Effector CD8-positive, alpha-beta T cell (primary cell): ENCODE measurements at regions not wholly inside any gene's neighbourhood (a gene's known extent, or its start where the extent isn't known, plus 50 kb on each side); places are given as distances from the start of the nearest gene placed in this dataset.

Experiments
- DNase-seq: peaks from one replicate; lab custom pipeline; 2025; lab: John Stamatoyannopoulos, UW

DNA sequence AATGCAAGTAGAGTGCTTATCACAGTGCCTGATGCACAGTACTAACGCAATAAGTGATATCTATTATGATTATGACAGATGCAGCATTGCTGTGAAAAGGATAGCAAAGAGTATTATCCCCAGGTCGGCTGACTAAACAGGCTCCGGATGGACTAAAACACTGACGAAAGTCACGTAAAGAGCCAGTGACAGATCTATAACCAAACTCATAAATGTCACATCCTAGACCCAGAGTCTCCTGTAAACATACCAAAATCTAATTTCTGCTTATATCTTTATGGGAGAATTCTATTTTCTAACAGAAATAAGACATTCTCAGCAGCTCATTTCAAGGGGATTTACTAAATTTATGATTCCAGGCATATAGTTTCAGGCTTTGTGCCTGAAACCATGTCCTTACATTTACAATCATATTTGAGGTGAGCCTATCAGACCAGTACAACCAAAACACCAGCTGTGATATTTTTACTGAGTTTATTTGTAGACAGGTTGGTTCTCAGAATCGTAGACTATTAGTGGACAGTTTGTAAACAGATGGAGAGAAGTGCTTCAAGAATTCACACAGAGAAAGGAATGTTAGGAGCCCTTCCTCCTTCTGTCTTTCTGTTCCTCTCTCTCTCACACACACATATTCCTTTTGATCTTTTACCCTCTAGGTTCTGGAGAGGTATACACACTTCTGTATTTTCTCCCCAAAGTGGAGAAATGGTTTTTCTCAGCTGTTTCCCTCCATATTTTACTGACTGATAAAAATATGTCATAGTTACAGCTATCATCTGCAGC is 52.4 kb upstream of the WDR26 start:
- DNase-seq: no peak

DNA sequence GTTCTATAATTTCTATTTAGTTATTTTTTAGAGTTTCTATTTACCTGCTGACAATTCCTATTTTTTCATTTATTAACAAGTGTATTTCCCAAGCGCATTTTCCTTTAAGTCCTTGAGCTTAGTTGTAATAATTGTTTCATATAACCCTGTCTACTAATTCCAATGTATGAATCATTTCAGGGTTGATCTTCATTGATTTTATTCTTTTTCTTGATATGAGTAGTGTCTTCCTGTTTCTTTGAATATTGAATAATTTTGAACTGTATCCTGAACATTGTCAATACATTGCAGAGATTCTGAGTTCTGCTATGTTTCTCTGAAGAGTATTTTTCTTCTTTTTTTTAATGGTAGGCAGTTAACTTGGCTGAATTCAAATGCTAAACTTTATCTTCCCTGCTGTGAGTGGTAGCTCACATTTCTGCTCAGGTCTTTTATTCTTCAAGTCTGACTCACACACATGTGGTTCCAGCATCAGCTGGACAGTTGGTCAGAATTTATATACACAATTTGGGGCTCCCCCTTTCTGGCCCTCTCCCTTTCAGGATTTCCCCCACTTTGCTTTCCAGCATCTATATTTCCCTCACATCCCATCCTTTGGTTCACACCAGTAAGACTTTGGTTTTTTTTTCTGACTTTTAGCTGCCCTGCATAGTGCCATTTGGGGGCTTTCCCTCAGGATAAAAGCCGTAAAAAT is 54.4 kb upstream of the WDR26 start:
- no peak for DNase-seq

DNA sequence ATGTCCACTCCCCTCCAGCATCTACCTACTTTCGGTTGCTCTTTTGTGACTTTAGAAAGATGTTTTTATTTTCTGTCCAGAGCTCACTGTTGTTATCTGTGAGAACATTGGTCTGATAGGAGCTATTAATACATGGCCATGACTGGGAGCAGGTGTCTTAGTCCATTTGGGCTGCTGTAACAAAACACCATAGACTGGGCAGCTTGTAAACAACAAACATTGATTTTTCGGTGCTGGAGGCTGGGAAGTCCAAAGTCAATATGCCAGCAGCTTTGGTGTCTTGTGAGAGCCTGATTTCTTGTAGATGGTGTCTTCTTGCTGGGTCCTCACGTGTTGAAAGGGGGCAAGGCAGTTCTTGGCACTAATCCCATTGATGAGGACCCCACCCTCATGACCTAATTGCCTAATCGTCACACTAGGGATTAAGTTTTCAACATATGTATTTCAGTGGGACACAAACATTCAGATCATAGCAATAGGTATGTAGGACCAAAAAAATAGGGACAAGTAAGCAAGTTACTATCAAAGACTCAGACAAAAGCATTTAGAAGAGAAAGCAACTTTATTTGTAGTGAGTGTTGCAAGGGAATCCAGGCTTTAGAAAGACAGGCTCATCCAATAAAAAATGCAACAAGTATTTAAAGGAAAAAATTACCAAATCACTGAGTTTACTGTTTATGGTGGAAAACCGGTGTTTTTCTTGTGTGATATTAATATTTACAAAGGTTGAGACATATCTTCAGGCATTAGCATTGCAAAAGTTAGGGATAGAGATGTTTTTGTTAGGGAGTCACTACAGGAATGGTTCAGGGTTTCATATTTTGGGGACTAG is 55.2 kb upstream of the WDR26 start:
- DNase-seq: no peak

DNA sequence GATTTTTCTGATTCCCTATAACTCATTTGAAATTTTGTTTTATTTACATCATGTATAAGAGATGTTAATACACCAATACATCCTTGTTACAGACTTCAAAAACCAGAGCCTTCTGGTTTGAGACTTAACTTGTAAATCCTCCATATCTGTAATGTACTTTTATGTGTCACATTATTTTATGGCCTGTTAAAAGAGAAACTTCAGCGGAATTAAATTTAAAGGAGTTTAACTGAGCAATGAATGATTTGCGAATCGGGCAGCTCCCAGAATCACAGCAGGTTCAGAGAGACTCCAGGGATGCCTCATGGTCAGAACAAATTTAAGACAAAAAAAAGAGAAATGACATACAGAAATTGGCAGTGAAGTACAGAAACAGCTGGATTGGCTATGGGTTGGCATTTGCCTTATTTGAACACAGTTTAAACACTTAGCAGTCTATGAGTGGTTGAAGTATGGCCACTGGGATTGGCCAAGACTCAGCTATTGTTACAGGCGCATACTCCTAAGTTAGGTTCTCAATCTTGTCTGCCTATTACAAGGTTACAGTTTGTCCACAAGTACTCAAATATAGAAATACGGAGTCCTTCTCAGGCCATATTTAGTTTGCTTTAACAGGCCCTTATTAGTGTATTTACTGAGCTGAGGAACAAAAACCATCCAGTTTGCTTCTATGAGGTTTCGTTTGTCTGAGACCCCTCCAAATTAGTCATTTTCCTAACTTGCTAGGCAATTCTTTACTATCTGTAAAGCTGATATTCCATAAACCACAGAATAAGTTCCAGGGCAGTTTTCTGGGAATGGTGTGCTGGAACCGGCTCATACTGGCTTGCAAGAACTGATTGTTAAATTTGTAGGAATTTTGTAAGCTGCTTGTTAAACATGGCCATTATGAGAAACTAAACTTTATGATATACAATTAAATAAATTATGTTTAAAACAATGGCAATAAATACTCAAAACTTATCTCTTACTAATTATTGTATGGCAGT is 56.2 kb upstream of the WDR26 start:
- no peak for DNase-seq

DNA sequence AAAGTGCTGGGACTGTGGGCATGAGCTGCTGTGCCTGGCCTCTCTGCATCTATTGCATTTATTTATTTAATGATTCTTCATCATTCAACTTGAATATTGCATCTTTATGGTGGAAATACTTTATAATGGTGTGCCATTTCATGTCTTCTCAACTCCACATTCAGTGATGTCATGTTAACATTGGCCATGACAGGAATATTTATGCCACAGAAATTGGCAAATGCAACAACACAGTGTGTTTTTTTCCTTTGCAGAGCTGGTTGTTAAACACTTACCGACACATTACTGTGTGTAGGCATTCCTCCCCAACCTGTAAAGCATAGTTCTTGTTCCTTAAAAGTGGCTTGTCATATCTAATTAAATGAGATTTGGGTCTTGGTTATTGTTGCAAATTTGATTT is 57.4 kb upstream of the WDR26 start:
- DNase-seq: no peak

DNA sequence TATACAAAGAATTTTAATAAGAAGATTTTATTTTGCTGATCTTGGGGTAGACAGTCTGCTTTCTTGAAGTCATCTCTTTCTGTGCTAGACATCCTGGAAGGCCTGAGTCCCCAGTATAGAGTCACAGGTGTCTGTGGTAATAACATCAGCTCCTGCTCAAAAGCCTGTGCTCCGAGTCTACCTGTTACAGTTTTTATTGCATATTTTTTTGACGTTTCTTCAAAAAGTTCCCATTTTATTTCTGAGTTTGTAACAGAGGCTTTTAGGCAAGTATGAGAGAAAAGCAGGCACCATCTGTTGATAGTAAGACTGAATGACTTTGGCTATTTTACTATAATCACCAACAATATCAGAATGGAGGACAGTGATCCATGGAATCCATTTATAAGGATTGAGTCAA is 58.0 kb upstream of the WDR26 start:
- no peak for DNase-seq

DNA sequence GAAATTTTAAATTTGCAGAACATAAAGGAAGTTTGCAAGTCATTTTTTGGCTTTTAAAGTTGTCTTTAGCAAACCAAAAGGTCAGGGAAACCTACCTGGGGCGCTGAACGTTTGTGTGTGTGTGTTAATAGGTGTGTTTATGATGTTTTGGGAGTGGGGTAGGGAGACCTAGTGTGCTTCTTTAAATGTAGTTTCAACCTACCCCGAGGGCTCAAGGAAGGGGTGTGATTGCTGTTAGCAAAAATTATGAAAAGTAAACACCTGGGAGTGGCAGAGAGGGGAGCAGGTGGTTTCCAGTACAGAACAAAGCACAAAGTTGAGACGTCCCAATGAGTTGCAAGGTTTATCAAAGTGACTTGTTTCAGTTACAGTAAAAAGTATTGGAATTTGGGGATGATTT is 58.7 kb upstream of the WDR26 start:
- DNase-seq: no peak

DNA sequence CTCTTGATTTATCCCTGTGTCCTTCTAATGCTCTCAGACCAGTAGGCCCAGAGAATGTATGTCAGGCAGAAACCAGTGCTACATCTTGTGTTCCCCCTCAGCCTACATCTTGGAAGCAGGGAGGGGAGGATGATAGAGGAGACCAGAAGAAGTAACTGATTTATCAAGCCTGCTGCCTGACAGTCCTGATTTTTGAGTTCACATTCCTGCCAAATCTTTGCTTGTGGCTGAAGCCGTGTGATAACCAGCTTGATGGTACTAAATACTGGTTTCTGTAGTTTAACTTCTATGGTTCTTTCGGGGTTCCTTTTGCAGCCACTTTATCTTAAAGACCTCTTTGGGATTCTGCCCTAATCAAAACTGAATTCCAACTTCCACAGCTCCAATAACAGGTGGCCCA is 59.7 kb upstream of the WDR26 start:
- DNase-seq: no peak

DNA sequence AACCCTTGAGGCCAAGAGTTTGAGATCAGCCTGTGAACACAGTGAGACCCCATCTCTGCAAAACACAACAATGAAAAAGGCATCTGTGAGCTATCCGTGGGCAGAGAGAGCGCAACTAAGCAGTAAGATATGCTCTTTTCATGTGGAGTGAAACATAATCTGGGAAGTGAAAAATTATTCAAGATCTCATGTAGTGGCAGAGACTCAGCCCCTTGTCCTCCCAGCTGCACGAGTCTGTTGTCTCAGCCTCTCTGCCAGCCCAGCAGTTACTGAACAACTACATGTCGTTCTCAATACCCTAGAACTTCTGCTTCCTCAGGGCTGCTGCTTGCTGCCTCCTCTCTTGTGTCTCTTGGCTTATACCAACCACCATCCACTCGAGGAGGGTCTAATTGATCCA is 61.3 kb upstream of the WDR26 start:
- DNase-seq: no peak

DNA sequence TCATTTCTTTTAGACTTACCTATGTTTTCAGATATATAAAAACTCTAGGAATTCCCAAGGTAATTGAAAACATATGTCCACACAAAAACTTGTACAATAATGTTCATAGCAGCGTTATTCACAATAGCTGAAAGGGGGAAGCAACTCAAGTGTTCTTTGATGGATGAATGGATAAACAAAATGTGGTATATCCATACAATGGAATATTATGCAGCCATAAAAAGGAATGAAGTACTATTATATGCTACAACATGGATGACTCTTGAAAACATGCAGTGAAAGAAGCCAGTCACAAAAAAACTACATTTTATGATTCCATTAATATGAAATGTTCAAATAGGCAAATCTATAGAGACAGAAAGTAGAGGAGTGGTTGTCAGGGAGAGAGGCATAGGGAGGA is 62.2 kb upstream of the WDR26 start:
- DNase-seq: no peak

DNA sequence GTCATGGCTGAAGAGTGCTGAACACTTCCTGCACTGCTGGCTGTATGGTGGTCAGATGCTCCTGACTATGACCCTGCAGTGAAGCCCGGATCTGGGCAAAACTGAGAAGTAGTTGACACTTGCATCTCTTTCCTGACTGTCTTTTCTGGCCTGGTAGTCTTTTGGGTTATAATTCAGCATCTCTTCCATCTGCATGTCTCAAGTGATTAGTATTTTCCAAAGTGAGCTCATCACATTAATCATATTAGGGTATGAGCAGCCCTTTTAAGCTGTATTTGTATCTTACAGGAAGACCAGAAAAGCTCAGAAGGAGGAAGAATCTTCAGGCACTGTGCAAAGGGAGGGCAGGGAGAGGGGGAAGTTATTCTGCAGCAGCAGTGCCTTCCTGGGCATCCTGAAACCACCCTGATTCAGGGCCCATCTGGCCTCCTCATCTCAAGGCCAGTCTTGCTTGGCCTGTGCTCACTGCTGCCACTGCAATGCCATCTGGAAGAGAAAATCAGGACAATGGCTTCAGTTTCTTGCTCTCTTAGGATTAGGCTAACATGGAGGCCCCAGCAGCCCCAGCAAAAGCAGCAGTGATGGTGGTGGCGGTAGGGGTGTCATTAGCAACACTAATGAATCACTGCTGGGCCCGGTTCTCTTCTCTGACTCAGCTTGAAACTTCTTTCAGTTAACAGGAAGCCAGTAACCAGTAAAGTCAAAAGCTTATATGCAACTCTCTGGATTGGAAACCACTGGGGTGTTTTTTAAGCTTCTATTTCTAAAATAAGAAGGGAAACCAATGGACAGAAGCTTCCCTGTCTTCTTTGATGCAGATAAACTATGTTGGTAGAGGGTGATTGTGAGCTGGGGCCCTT is 63.3 kb upstream of the WDR26 start:
- DNase-seq: no peak

DNA sequence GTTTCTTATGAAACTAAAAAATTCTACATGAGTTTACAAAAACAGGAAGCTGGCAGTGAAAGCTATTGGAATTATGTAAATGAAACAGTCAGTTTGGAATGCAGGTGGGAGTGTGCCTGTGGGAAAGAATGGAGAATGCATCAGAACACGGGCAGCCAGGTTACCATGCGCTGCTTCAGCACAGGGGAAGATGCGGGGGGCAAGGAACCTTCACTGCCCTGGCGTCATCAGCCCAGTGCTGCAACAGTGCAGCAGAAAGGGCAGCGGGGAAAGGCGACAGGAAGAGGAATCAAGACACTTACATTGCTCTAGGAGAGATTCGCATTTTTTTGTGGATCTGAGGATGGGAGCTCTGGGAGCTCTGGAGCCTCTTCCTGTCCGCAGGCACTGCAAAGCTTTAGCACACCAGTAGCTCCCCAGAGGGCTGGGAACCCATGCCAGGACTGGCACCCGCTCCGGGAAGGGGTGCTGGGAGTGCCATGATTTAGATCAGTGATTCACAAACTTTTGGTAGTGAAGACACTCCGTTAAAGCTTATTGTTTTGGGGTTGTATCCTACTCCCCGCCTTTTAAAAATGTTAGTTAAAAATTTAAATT is 64.1 kb upstream of the WDR26 start:
- DNase-seq: no peak

DNA sequence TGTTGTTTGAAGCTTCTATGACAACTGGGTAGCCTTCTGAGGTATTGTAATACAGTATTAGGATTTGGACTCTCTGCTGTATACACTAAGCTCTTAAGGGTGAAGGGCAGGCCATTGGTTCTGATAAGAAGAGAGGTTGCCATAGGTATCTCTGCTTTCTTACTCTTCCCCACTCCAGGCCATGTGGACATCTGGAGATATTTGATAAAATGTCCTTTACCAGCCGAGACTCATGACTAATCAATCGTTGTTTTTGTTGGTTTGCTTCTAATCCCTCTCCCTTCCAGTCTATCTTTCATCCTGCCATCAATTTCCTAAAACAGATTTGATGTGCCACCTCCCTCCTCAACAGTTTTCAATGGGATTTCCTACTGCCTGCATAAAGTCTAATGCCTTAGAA is 64.6 kb upstream of the WDR26 start:
- DNase-seq: no peak

DNA sequence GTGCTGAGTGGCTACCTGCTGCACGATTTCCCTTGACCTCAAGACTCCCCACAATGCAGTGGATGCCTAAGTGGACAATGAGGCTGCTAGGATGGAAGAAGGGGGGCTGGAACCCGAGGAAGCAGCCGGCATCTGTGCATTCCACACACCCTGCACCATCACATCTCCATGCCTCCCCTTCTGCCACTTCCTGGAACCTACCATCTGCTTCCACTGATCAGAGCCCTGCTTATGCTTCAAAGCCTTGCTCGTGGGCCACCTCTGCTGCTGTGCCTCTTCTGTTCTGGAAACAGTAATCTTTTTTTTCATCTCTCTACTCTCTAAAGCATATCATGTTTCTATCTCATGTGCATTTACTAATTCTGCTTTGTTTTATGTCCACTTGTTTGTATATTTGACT is 66.2 kb upstream of the WDR26 start:
- no peak for DNase-seq

DNA sequence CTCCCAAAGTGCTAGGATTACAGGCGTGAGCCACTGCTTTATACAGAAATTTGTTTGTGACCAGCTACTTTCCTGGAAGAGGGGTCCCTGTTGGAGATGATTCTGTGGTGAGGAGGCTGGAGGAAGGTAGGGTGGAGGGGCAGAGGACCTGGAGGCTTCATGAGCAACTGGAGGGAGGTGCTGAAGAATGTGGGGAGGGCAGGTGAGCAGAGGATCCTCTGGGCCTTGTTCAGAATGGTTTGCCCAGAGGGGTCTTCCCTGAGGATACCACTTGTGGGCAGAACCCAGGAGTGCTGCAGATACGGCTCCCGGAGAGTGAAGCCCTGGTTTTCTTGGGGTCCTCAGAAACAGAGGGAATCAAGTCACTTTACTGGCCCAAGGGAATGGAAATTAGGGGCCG is 67.2 kb upstream of the WDR26 start:
- DNase-seq: no peak

DNA sequence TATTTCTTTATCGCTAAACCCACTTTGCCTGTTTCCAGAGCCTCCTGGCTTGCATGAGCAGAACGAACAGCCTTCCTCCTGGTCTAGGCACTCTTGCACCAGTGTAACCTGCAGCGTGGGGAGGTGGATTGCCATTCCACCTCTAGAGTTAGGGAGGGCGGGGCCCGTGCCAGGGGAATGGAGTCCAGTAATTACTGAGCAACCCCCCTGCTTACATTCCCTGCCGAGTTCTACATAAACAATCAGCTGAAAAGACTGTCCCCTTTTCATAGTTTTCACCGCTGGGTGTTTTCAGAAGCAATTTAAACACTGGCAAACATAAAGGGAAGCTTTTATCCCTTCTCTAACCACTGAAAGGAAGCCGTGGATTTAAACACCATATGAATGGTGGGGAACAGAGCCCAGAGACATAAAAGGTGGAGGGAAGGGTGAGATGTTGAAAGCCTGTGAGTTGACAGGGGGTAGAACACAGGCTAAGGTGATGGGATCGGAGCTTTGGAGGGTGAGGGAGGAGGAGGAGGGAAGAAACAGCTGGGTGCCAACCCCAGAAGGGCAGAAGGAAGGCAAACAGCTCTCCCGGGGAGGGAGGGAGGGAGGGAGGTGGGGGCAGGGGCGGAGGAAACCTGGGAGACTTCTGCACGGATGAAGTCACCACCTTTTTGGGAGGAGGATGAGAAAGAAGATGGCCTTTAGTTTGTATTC is 68.0 kb upstream of the WDR26 start:
- no peak for DNase-seq

DNA sequence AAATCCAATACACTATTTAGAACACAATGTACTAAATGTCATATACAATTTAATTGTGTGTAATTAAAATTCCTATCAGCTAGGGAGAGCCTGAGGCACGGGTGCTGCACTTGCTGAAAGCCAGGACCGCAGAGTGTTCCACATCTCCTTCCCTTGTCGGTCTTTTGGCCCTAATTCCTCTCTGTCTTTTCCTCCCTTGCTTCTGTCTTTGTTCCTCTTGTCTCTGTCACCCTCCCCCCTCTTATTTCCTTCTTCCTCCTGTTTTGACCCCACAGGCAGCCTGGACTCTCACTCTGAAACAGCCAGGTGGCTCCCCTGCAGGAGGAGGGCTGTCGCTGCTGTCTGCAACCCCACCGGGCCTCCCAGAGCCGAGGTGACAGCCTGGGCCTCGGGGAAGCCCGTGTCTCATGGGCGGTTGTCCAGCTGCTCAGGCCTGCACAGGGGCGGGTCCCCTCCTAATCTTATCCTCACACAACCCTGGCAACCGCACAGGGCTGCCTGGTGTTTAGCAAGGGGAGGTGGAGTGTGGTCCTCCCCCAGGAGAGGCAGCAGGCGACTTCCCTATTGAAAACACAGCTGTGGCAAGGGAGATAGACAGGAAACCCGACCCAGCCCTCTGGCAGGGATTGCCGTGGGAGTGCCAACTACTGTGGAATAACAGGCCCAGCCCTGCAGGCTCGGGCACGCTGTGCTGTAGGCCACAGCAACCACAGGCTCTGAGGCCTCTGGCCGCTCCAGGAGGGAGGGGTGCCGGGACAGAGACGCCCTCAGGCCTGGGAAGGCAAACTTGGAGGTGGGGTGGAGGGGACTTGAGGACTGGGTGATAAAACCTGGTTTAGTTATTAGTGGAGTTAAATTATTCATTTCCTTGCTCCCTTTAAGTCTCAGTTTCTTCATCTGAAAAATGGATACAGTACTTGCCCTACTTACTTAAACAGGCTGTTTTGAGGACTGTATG is 68.8 kb upstream of the WDR26 start:
- no peak for DNase-seq

DNA sequence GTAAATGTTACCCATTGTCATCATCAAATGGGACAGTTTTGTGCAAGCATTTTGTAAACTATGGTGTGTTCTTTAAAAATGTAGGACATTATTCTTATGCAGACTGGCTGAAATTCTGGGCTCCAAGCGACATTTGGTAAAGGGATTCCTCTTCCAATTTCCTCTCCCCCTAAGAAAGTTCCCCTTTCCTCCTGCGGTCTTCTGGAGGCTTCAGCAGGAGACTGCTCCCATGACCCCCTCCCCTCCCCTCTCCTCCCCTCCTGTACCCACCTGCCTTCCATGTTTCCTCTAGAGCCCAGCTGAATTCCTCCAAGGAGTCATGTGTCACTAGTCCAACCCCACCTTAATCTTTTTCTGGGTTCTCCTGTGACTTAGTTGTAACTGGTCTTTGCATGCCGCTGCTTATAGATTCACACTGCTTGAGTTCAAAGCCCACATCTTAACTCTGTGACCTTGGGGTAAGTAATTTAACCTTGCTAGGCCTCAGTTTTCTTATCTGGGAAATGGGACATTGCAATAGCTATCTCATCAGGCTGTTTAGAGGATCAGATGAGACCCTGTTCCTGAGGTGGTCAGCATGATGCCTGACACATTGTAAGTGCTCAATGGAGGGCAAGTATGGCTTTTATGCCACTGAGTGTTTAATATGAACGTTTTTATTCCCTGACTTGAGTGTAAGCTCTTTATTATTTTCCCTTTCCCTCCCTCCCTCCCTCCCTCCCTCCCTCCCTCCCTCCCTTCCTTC is 69.9 kb upstream of the WDR26 start:
- DNase-seq: no peak
